Hepatocyte (in vitro differentiated cells): ENCODE measurements at regions not wholly inside any gene's neighbourhood (a gene's known extent, or its start where the extent isn't known, plus 50 kb on each side); places are given as distances from the start of the nearest gene placed in this dataset.

Experiments
- EZH2 ChIP-seq: fragments of 200-600 bp; sonication (generic); IDR thresholded peaks from 2 replicates; pipeline ENCODE4 v1.6.1; 2016; ENCODE audit warnings: antibody characterized with exemption, mild to moderate bottlenecking, borderline replicate concordance
- EZH2phosphoT487 ChIP-seq: fragments of 200-600 bp; sonication (generic); IDR thresholded peaks from one replicate; pipeline ENCODE4 v1.6.1; 2018; ENCODE audit warnings: antibody characterized with exemption, mild to moderate bottlenecking, low read depth, moderate library complexity; ENCODE audit not compliant: unreplicated experiment, severe bottlenecking
- TF ChIP-seq, protein P1 (sequence below): fragments of 200-600 bp; sonication (generic); IDR thresholded peaks from 2 replicates; pipeline ENCODE4 v1.5.1; 2016; ENCODE audit warnings: antibody characterized with exemption, mild to moderate bottlenecking; ENCODE audit not compliant: poor library complexity

DNA sequence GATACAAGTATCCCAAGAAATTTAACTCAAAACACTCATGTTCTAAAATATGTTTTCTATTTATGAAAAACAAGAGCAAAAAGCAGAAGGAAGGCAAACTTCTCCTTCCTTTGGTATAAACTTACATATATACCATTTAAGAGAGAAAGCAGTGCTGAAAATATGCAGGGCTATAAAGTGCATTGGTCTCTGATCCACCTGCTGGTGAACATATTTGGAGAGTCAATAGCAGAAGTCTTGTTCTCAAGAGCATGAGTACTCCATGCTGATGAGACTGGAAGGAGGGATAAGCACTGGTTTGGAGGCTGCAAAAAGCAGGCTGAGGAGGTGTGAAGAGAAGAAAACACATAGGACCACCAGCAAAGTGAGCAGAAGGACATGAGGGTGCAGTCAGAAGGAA lies 391.2 kb downstream of the STK39 start:
- TF ChIP-seq, protein P1, sequence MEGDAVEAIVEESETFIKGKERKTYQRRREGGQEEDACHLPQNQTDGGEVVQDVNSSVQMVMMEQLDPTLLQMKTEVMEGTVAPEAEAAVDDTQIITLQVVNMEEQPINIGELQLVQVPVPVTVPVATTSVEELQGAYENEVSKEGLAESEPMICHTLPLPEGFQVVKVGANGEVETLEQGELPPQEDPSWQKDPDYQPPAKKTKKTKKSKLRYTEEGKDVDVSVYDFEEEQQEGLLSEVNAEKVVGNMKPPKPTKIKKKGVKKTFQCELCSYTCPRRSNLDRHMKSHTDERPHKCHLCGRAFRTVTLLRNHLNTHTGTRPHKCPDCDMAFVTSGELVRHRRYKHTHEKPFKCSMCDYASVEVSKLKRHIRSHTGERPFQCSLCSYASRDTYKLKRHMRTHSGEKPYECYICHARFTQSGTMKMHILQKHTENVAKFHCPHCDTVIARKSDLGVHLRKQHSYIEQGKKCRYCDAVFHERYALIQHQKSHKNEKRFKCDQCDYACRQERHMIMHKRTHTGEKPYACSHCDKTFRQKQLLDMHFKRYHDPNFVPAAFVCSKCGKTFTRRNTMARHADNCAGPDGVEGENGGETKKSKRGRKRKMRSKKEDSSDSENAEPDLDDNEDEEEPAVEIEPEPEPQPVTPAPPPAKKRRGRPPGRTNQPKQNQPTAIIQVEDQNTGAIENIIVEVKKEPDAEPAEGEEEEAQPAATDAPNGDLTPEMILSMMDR = no peak
- TF ChIP-seq EZH2 (no peak), EZH2phosphoT487 (no peak)
